NCI-H2196 (cell line): ENCODE measurements at regions not wholly inside any gene's neighbourhood (a gene's known extent, or its start where the extent isn't known, plus 50 kb on each side); places are given as distances from the start of the nearest gene placed in this dataset.

Experiments used
- DNase-seq: peaks from one replicate; lab custom pipeline; 2025; ENCODE audit not compliant: unreplicated experiment; lab: John Stamatoyannopoulos, UW

DNA sequence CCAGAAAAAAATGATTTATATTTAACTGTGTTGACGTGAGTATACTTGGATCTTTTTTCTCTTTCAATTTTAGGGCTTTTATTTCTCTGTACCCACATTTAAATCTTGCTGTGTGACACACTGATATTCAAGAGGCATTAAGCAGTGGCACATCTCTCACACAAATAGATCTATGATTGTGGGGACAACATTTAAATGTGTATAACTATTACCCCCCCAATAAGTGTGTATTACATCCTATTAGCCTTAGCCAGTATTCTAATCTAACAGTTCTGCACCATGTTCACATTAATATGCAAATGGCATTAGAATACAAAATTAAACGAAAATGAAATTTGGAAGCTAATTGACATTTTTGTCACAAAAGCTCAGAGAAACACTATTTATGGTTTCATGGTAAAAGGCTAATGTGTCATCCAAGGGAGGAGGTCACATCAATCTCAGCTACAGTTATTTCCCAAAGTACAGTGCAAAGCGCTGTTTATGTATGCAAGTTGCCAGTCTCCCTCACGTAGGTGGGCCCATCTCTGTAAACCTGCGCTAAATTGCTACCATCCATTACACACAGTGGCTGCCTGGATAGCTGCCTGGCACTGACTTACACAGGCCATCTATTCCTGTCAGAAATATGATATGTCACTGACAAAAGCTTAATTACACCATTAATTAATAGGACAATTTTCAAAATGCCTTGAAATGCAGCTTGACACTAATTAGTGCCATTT is 984.7 kb upstream of the PCDH9 start:
- no peak for DNase-seq

DNA sequence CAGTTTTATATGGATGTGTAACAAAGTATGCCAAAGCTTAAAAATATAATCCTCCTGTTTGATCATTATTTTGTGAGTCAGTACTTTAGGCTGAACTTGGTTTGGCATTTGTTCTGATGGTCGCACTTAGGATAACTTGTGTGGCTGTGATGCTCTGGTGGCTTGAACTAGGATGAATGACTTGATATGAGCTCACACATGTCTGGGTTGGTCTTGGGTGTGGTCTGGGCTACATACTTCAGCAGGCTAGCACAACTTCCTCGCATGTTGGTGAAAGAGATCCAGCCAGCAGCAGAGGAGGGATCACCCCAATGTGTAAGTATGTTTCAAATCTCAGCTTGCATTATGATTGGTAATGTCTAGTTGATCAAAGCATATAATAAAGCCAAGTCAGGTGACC is 969.1 kb upstream of the PCDH9 start:
- DNase-seq, result no peak

DNA sequence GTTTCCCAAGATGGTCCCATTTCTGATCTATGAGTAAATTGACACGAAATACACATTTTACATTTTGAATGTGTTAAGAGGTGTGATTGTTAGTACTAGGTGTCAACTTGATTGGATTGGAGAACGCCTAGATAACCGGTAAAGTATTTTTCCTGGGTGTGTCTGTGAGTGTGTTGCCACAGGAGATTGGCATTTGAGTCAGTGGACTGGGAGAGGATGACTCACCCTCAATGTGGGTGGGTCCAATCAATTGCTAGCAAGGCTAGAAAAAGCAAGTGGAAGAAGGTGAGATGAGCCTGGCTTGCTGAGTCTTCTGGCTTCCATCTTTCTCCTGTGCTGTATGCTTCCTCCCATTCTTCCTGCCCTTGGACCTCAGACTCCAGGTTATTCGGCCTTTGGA is 960.7 kb upstream of the PCDH9 start:
- DNase-seq, result no peak

DNA sequence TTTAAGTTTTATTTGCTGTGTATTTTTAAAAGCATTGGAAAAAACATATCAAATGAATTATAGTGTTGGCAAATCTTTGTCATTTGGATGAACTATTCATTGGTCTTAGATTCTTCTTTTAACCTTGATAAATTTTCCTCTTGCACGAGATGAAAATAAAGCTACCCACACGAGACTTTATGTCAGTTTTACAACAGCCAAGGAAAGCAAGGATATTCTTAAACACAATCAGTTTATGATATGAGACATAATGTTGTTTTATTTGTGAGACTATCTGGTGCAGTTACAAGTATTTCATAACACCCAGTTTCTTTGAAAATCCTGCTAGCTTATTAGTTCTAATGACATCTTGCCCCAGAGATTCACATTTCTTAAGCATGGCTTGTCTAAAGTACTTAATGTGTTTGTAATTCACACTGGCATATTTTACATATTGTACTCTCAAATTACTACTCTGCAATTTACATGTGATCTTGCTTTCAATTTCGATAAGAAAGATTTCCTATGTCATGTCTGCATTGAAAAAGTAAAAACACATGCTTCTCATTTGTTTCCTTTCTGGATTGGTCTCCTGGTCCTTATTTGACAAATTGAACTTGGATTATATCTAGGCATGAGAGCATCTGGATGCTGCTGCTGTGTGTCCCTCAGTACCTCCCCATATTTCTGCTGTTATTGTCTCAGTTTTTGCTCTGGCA is 955.5 kb upstream of the PCDH9 start:
- no peak for DNase-seq

DNA sequence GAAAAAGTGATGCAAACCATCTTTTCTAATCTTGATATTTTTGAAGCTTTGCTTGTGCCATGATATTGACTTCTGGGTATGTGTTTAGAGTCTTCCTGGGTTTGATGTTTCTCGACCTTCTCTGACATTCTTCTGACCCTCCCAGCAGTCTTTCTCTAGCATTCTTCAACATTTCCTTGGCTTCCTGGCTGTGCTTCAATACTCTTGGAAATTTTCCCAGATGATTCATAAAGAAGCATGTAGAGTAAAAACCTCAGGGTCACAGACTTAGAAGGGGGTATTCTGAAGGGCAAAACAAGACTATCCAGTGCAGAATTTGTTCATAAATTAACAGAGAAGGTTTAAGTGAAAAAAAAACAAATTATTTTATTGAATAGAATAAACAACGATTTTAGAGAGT is 946.3 kb upstream of the PCDH9 start:
- no peak for DNase-seq

DNA sequence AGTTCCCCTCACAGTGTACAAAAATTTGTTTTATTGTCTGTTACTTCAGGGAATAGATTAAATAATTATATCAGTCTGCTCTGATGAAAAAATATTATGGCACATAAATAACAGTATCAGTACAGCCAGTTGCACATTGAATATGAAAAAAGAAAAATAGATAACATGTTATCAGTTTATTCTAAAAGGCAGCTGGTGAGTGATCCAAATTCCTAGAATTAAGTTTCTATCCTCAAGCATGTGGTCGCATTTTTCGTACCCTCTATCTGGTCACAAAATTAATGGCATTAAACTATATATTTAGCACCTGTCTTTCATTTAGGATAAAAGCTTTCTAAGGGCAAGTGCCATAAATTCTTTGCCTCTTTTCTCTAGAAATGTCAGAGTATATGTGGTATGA is 944.8 kb upstream of the PCDH9 start:
- no peak for DNase-seq

DNA sequence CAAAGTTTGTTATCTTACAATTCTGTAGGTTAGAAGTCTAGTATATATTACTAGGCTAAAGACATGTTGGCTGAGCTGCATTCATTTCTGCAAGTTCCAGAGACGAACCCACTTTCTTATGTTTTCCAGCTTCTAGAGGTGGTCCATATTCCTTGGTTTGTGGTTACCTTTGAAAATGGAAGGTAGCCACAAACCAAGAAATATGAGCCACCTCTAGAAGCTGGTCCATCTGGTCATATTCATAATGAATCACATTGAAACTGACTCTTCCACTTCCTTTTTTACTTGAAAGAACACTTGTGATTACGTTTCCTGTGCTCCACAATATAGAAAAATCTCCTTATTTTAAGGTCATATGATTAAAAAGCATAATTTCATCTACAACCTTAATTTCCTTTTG is 943.0 kb upstream of the PCDH9 start:
- no peak for DNase-seq

DNA sequence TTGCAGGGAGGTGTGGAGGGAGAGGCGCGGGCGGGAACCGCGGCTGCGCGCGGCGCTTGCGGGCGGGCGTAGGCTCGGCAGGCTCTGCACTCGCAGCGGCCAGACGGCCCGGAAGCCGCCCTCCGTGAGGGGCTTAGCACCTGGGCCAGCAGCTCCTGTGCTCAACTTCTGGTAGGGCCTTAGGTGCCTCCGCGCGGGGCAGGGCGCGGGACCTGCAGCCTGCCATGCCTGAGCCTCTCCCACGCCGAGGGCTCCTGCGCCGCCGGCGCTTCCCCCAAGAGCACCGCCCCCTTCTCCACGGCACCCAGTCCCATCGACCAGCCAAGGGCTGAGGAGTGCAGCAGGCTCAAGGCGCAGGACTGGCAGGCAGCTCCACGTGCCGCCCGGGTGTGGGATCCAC is 940.8 kb upstream of the PCDH9 start:
- DNase-seq, result no peak

DNA sequence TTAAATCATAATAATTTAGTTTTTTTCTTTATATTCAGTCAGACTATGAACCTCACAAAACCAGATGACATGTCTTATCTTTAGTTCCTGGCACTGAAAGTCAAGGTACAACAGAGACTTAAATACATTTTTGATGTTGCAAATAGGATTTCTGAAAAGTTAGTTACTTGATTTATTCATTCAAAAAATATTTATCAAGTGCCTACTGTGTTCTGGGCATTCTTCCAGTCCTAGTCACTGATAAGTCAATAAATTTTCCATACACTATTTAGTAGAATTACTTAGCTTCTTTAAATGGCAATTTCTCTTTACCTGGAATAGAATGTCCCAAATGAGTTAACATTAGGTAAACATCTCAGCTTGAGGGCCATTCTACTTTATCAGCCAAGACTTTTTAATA is 938.3 kb upstream of the PCDH9 start:
- no peak for DNase-seq

DNA sequence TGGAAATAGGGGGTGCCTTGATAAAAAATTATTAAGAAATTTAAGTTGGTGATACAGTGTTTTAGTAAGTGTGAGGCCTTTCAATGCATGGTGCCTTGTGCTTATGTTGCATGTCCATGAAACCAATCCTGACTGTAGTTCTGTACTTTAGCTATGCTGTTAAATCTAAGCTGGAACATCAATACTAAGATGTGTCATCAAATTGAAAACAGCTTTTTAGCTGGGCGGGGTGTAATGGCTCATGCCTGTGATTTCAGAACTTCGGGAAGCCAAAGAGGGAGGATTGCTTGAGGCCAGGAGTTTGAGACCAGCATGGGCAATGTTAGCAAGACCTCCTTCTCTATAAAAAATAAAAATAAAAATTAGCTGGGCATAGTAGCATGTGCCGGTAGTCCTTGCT is 930.3 kb upstream of the PCDH9 start:
- no peak for DNase-seq

DNA sequence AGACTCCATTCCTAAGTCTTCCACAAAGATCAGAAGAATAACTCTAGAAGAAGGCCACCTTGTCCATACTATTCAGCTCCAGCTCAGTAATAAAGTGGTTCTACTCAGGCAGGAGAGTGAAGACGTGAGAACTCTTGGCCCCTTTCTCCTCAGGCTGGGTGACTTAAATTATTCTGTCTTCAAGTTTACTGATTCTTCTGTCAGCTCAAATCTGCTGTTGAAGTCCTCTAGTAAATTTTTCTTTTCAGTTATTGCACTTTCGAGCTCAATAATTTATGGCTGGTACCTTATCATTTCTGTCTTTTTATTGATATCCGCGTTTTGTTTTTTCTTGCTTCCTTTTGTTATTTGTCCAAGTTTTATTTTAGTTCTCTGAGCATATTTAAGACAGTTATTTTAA is 922.3 kb upstream of the PCDH9 start:
- DNase-seq, result no peak

DNA sequence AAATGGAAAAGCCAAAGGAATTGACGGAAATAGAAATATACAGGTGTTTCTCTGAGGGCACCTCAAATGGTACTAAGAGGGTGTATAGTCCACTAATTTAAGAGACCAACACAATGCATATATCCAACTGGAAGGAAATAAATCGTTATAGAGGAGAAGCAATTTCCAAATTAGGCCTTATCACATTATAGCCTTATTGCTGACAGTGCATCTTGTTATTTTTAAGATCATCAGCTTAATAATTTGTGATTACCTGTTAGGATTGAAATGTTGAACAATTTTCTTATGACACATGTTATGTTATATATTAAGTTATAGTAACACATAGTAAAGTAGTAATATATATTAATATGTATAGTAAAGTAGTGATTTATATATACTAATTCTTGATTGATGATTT is 915.7 kb upstream of the PCDH9 start:
- no peak for DNase-seq

DNA sequence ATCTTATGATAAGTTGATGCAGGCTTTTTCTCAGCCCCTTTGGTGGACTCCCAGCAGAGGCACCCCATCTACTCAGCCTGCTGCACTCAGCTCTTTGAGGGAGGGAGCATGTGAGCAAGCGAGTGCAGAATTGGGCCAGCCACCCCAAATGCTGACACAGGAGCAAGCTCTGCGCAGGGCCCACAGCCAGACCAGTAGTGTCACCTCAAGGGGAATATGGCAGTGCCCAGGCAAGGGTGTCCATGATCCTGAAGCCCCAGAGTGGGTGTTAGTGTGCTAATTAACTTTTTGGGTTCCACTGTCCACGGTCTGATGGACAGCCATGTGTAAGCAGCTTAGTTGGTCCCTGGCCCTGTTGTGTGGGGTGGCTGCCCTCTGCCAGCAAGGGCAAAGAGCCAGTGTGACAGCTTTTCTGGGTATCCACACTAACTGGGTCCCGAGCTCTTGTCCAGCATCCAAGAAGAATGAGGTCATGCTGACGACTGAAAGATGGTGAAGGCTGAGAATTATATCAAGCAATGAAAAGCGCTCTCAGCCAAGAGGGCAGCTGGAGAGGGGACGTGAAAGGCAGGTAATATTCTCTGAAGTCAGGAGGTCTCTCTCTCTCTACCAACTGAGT is 898.3 kb upstream of the PCDH9 start:
- DNase-seq, result no peak

DNA sequence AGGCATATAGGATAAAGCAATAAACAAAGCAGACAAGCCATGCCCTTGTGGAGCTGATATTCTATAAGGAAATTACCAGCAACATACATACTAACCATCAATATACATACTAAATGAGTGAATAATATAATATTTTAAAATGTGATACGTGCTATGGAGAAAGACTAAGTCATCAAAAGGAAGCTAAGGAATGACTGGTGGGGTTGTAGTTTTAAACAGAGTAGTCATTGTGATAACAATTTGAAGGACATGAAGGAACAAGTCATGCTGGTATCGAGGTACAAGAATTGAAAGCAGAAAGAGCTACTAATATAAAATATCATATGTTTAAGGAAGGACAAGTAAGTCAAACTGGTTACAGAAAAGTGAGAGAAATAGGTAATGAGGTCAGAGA is 894.9 kb upstream of the PCDH9 start:
- DNase-seq, result no peak

DNA sequence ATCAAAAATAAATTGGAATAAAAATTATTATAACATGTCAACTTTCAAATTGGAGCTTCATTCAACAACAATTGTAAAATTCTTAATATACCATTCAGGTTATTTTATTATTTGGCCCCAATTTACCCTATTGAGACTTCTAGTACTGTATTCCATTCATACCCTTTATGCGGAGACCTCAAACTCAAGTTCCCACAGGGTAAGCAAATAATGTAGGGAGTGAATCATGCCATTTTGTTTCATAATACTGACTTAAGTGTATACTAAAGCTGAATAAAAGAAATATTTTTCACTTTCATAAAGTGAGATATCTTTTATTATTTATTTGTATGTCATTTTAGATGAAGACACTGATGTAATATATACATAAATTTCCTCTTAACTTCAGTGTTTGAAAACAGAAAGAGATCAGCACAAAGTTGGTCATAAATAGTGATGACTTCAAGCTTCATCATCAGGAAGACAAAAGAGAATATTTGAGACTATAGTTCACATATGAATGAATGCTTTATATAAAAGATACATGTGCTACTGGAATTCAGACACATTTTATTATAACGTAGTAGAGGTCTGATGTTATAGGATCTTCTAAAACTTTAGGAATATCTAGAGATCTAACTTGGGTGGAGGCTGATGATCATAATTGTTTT is 894.4 kb upstream of the PCDH9 start:
- DNase-seq, result no peak

DNA sequence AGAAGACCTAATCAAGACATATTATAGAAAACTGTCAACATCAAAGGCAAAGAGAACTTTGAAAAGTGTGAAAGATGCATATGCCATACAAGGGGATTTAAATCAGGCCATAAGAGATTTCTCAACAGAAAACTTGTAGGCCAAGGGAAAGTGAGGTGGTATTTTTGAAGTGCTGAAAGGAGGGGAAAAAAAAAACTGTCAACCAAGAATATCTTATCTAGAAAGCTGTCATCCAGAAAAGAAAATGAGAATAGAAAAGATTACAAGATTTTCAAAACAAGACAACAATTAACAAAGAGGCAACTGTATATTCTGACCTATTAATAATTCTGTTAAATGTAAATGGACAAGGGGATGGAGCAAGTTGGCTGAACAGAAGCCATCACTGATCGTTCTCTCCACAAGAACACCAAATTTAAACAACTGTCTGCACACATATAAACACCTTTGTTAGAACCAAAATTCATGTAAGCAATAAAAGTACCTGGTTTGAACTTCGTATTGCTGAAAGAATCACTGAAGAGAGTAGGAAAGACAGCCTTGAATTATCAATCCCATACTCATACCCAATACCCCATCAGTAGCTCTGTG is 880.1 kb upstream of the PCDH9 start:
- DNase-seq, result no peak

DNA sequence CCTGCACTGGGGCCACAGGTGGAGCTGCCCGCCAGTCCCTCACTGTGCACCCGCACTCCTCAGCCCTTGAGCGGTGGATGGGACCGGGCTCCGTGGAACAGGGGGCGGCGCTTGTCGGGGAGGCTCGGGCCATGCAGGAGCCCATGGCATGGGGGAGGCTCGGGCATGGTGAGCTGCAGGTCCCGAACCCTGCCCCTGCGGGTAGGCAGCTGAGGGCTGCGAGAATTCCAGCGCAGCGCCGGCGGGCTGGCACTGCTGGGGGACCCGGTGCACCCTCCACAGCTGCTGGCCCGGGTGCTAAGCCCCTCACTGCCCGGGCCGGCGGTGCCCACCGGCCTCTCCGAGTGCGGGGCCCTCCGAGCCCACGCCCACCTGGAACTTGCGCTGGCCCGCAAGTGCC is 877.5 kb upstream of the PCDH9 start:
- no peak for DNase-seq

DNA sequence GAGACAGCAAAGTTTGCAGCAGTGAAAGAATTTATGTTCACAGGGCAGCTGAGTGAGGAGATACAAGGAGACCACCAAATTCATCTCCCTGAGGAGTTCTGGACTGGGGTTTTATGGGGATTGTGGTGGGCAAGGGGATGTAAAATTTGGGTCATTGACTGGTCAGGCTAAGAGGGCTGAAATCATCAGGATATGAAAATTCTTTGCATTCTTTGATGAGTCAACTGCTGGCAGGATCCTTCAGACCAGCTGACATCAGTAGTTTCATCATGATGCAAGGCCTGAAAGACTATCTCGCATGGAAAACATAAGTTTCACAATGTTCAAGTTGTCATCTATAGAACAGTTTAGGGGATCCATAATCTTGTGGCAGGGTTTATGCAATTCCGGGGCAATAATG is 869.5 kb upstream of the PCDH9 start:
- no peak for DNase-seq

DNA sequence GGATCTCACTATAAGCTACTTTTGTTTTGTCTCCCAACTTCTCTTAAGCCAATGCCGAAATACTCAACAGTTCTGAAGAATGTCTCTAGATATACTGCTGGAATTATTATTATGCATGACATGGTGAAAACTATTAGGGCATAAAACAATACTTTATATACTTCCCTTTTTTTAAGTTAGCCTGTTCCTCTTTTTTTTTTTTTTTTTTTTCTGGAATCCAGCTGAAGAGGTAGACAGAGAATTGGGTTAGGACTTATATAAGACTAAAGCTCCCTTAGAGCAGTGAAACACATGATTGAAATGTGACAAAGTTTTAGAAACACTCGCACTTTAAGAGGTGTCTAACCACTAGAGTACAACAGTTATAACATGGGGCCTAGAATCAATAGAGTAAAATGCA is 850.9 kb upstream of the PCDH9 start:
- DNase-seq, result no peak

DNA sequence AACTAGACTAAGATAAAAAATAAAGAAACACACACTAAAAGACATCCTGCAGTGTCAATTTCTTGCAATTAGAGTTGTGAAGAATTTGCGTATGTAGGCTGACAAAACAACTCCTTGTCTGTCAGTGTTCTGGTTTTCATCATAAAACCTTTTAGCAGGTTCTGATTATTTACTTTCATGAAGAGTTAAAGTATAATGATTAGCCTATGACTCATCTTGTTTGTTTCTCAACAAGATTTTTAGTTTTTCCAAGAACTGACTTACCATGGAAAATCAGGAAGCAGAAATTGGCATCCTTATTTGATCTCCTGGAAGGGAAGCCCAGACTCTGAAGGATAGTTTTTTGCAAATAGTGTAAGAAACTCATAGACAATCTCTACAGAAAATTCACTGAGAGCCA is 848.7 kb upstream of the PCDH9 start:
- DNase-seq, result no peak

DNA sequence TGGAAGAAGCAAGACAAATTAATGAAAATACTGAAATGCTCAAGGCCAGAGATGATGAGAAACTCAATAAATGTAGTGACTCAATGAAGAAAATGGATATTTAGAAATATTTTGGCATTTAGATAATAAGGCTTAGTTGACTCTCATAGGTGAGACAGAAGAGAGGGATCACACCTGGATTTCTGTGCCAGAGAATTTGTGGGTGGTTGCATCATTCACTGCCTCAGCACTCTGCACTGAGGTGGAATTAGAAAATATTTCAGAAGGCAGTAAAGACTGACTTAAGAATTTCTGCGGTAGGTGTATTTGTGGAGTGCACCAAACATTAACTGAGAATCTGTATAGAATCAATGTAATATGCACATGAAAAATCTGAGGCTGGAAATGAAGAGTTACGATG is 848.3 kb upstream of the PCDH9 start:
- DNase-seq, result no peak

DNA sequence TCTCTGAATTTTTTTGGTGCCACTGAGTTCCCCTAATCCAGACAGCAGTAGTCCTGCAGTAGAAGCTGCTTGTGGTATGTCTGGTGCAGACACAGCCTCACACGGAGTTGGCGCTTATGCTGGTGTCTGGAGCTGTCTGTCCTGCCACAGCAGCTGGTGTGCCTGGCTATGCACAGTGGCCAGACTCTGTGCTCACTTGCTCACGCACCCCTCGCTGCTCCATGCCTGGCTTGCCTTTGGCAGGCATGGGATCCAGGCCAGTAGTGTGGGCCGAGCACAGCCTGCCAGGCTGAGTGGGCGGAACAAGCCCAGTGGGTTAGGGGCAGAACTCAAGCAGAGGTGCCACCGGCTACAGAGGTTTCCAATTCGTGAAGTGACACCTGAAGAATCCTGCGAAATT is 845.9 kb upstream of the PCDH9 start:
- no peak for DNase-seq
